ENCODE measurements at regions not wholly inside any gene's neighbourhood (a gene's known extent, or its start where the extent isn't known, plus 50 kb on each side); places are given as distances from the start of the nearest gene placed in this dataset.

DNA sequence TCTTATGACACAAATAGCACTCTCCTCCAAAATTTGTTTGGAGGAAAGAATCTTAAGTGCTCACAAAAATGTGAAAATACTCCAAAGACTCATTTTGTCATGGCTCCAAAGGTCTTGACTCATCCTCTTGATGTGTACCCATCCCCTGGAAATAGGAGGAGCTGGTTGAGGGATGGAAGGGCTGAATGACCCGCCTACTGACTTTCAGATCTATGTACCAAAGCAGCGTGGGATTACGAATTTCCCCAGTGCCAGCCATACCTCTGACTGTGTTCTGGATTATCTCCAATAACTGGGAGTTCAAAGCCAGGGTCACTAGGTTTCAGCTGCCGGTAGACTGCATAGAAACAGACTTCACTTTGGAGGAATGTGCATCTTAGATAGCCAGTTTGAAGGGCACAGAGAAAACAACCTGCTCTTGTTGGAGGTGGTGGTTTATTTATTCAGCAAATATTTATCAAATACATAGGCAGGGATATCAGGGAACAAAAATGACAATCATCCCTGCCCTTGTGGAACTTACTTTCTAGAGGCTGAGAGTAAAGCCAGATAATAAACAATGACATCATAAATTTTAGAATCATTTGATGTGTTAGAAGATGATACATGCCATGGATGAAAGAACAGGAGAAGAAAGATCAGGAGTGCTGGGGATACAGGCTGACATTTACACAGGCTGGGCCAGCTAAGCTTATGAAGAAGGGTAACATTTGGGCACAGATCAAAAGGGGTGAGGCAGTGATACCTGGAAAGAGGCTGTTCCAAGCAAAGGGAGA is 246.6 kb downstream of the TBXT start:
- H3K27ac ChIP-seq (ENCODE audit: low read length): no peak overlapping the region
- H3K4me1 ChIP-seq (ENCODE audit: low read length): no peaks in the 10 kb centered on the region
- H4K20me1 ChIP-seq (ENCODE audit: insufficient read depth, low read length): no peaks in the 10 kb centered on the region
- TF ChIP-seq, protein P1, sequence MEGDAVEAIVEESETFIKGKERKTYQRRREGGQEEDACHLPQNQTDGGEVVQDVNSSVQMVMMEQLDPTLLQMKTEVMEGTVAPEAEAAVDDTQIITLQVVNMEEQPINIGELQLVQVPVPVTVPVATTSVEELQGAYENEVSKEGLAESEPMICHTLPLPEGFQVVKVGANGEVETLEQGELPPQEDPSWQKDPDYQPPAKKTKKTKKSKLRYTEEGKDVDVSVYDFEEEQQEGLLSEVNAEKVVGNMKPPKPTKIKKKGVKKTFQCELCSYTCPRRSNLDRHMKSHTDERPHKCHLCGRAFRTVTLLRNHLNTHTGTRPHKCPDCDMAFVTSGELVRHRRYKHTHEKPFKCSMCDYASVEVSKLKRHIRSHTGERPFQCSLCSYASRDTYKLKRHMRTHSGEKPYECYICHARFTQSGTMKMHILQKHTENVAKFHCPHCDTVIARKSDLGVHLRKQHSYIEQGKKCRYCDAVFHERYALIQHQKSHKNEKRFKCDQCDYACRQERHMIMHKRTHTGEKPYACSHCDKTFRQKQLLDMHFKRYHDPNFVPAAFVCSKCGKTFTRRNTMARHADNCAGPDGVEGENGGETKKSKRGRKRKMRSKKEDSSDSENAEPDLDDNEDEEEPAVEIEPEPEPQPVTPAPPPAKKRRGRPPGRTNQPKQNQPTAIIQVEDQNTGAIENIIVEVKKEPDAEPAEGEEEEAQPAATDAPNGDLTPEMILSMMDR (IDR thresholded peaks at IDR 0.05; ENCODE audit: low read depth, low read length): no peak
- TF ChIP-seq EZH2phosphoT487 (IDR thresholded peaks at IDR 0.05; ENCODE audit: low read depth): no peak
- no peaks in the 10 kb centered on the region for H3K9me3 ChIP-seq (ENCODE audit: insufficient read depth, low read length)
- no peaks in the 10 kb centered on the region for H3K79me2 ChIP-seq (ENCODE audit: low read length)
- H3K27me3 ChIP-seq (ENCODE audit: low read depth, low read length): no peaks in the 10 kb centered on the region; the same call in 1 of the 2 replicates
- H3K9ac ChIP-seq (ENCODE audit: low read length): no peak overlapping the region
- no peak overlapping the region for H3K4me3 ChIP-seq (ENCODE audit: low read length)
- no peaks in the 10 kb centered on the region for H3K36me3 ChIP-seq (replicated peaks; ENCODE audit: low read depth, low read length)
- H3K4me2 ChIP-seq (ENCODE audit: low read length): no peak overlapping the region
- H2AFZ ChIP-seq (ENCODE audit: low read depth, low read length): no peak overlapping the region

DNA sequence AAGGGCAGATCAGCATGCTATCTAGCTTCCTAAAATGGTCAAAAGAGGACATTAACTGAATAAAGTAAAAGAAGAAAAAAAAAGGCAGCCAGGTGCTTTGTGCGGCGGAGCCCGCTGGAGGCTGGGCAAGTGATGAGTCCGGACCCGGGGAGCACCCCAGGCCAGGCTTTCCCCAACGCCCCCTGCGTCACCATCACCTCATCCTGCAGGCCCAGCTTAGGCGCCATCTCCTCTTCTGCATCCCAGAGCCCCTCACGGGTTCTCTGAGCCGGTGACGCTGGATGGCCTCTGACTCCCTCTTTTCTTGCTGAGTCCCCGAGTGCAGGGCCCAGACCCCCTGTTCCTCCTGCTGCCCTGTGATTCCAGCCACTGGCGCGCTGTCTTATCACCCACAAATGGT is 250.1 kb downstream of the TBXT start:
- Histone ChIP-seq H3K27ac (ENCODE audit: low read length) (no peak overlapping the region), H3K9me3 (ENCODE audit: insufficient read depth, low read length) (no peaks in the 10 kb centered on the region), H3K4me1 (ENCODE audit: low read length) (no peaks in the 10 kb centered on the region), H2AFZ (ENCODE audit: low read depth, low read length) (no peak overlapping the region), H4K20me1 (ENCODE audit: insufficient read depth, low read length) (no peaks in the 10 kb centered on the region), H3K36me3 (replicated peaks; ENCODE audit: low read depth, low read length) (no peaks in the 10 kb centered on the region), H3K79me2 (ENCODE audit: low read length) (no peaks in the 10 kb centered on the region), H3K4me3 (ENCODE audit: low read length) (no peak overlapping the region), H3K9ac (ENCODE audit: low read length) (no peak overlapping the region), H3K27me3 (ENCODE audit: low read depth, low read length) (no peaks in the 10 kb centered on the region; the same call in 1 of the 2 replicates), H3K4me2 (ENCODE audit: low read length) (no peak overlapping the region)
- TF ChIP-seq EZH2phosphoT487 (IDR thresholded peaks at IDR 0.05; ENCODE audit: low read depth): no peak
- TF ChIP-seq, protein P1 (IDR thresholded peaks at IDR 0.05; ENCODE audit: low read depth, low read length): no peak

DNA sequence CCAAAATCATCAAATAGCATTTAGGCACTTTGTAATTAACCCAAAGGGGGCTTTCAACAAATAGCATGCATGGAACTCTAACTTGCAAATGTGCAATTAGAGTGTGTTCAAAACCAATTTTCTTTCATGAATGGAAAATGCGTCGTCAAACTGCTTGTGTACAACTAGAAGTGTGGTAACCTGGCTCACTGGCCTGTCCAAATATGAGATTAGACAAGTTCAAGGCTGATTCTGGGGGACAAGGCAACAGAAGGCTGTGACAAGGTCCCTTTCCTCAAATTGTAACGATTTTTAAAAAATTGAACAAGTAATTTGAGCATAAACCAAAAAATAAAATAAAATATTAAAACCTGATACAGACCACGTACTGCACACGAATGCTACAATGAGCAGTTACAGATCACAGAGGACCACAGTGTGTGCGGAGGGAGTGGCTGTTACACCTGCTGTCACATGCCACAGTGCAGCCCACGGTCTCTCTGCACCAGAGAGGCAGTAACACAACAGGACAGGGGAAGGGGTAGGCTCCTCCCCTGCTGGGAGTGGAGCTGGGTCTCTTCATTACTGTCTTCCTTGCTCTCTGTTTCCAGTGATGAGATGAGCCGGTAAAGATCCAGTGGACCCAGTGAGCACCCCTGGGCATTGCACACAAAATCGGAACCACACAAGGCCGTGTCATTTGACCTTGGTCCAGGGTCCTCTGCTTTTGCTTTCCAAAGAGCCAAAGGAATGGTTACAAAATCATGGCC is 252.2 kb upstream of the PDE10A start:
- no peak overlapping the region for H3K27ac ChIP-seq (ENCODE audit: low read length)
- H4K20me1 ChIP-seq (ENCODE audit: insufficient read depth, low read length): no peaks in the 10 kb centered on the region
- no peaks in the 10 kb centered on the region for H3K79me2 ChIP-seq (ENCODE audit: low read length)
- no peaks in the 10 kb centered on the region for H3K4me1 ChIP-seq (ENCODE audit: low read length)
- no peak overlapping the region for H3K4me2 ChIP-seq (ENCODE audit: low read length)
- no peaks in the 10 kb centered on the region for H3K9me3 ChIP-seq (ENCODE audit: insufficient read depth, low read length)
- H2AFZ ChIP-seq (ENCODE audit: low read depth, low read length): no peak overlapping the region
- no peak overlapping the region for H3K9ac ChIP-seq (ENCODE audit: low read length)
- H3K27me3 ChIP-seq (ENCODE audit: low read depth, low read length): no peaks in the 10 kb centered on the region; the same call in 1 of the 2 replicates
- no peaks in the 10 kb centered on the region for H3K36me3 ChIP-seq (replicated peaks; ENCODE audit: low read depth, low read length)
- H3K4me3 ChIP-seq (ENCODE audit: low read length): no peak overlapping the region
- TF ChIP-seq, protein P1 (IDR thresholded peaks at IDR 0.05; ENCODE audit: low read depth, low read length): no peak
- TF ChIP-seq EZH2phosphoT487 (IDR thresholded peaks at IDR 0.05; ENCODE audit: low read depth): no peak

All from OCI-LY3 (cell line).